ENCODE measurements at regions not wholly inside any gene's neighbourhood (a gene's known extent, or its start where the extent isn't known, plus 50 kb on each side); places are given as distances from the start of the nearest gene placed in this dataset.

- ATAC-seq (replicated peaks in 1 of 4) (no peak), DNase-seq (no peak)
- Histone ChIP-seq H3K9me3 (no peaks in the 10 kb centered on the region), H3K4me3 (ENCODE audit: control insufficient read depth in 1 of 2, extremely low read depth in 1 of 2, low read length in 1 of 2) (no peak overlapping the region), H3K36me3 (ENCODE audit: control insufficient read depth in 2 of 2, extremely low read depth in 1 of 2, insufficient read depth in 1 of 2, low read length in 1 of 2) (peaks cover 6 to 18% of the 10 kb centered on the region in 2 donors), H3K27me3 (replicated peaks in 1 of 2; ENCODE audit: control insufficient read depth in 2 of 2, extremely low read depth in 1 of 2, insufficient read depth in 2 of 2, low read length in 1 of 2) (peaks cover 0 to 3% of the 10 kb centered on the region in 2 experiments), H3K27ac (ENCODE audit: low read length) (no peak overlapping the region), H3K4me1 (ENCODE audit: control insufficient read depth in 1 of 2, extremely low read depth in 1 of 2, insufficient read depth in 2 of 2, low read length in 2 of 2) (no peaks in the 10 kb centered on the region)
- WGBS (ENCODE audit: insufficient coverage) = 65% methylated on average over 4 of the region's 6 CpGs
- H3K4me3 Mint-ChIP-seq = no peak overlapping the region
- CTCF ChIA-PET = no interaction called here
- no peak overlapping the region for H3K27ac Mint-ChIP-seq
- H3K4me1 Mint-ChIP-seq = peaks cover 0 to 3% (median 0%) of the 10 kb centered on the region in 3 donors
- POLR2A ChIA-PET = no interaction called here
- no peaks in the 10 kb centered on the region for H3K9me3 Mint-ChIP-seq
- H3K36me3 Mint-ChIP-seq = no peaks in the 10 kb centered on the region
- H3K27me3 Mint-ChIP-seq = no peaks in the 10 kb centered on the region
These were observed 233.6 kb downstream of the BRD1 start for GRCh38 chr22:49594078-49594477.

- no peaks in the 10 kb centered on the region for H3K4me1 ChIP-seq (ENCODE audit: control insufficient read depth in 1 of 2, extremely low read depth in 1 of 2, insufficient read depth in 2 of 2, low read length in 2 of 2)
- DNase-seq (no peak), ATAC-seq (replicated peaks in 1 of 4) (no peak)
- H3K27ac Mint-ChIP-seq = no peak overlapping the region
- H3K4me1 Mint-ChIP-seq = peaks cover 0 to 3% (median 0%) of the 10 kb centered on the region in 3 donors
- 94% methylated on average over 7 of the region's 7 CpGs for WGBS (ENCODE audit: insufficient coverage)
- CTCF ChIA-PET = no interaction called here
- POLR2A ChIA-PET = no interaction called here
- no peak overlapping the region for H3K4me3 ChIP-seq (ENCODE audit: control insufficient read depth in 1 of 2, extremely low read depth in 1 of 2, low read length in 1 of 2)
- peaks cover 0 to 3% of the 10 kb centered on the region in 2 experiments for H3K27me3 ChIP-seq (replicated peaks in 1 of 2; ENCODE audit: control insufficient read depth in 2 of 2, extremely low read depth in 1 of 2, insufficient read depth in 2 of 2, low read length in 1 of 2)
- no peaks in the 10 kb centered on the region for H3K36me3 Mint-ChIP-seq
- no peak overlapping the region for H3K27ac ChIP-seq (ENCODE audit: low read length)
- peaks cover 6 to 18% of the 10 kb centered on the region in 2 donors for H3K36me3 ChIP-seq (ENCODE audit: control insufficient read depth in 2 of 2, extremely low read depth in 1 of 2, insufficient read depth in 1 of 2, low read length in 1 of 2)
- no peaks in the 10 kb centered on the region for H3K27me3 Mint-ChIP-seq
- H3K4me3 Mint-ChIP-seq = no peak overlapping the region
- no peaks in the 10 kb centered on the region for H3K9me3 Mint-ChIP-seq
- H3K9me3 ChIP-seq = no peaks in the 10 kb centered on the region
These were observed 234.2 kb downstream of the BRD1 start for GRCh38 chr22:49593509-49593908.

- Mint-ChIP-seq H3K27me3 (no peaks in the 10 kb centered on the region), H3K4me1 (peaks cover 0 to 3% (median 0%) of the 10 kb centered on the region in 3 donors), H3K27ac (no peak overlapping the region), H3K9me3 (no peaks in the 10 kb centered on the region), H3K36me3 (no peaks in the 10 kb centered on the region), H3K4me3 (no peak overlapping the region)
- ChIA-PET CTCF (no interaction called here), POLR2A (no interaction called here)
- no peak overlapping the region for H3K4me3 ChIP-seq (ENCODE audit: control insufficient read depth in 1 of 2, extremely low read depth in 1 of 2, low read length in 1 of 2)
- H3K36me3 ChIP-seq (ENCODE audit: control insufficient read depth in 2 of 2, extremely low read depth in 1 of 2, insufficient read depth in 1 of 2, low read length in 1 of 2) = peaks cover 6 to 18% of the 10 kb centered on the region in 2 donors
- no peaks in the 10 kb centered on the region for H3K4me1 ChIP-seq (ENCODE audit: control insufficient read depth in 1 of 2, extremely low read depth in 1 of 2, insufficient read depth in 2 of 2, low read length in 2 of 2)
- H3K27me3 ChIP-seq (replicated peaks in 1 of 2; ENCODE audit: control insufficient read depth in 2 of 2, extremely low read depth in 1 of 2, insufficient read depth in 2 of 2, low read length in 1 of 2) = peaks cover 0 to 3% of the 10 kb centered on the region in 2 experiments
- DNase-seq = no peak
- WGBS (ENCODE audit: insufficient coverage) = 80% methylated on average over 9 of the region's 12 CpGs
- no peaks in the 10 kb centered on the region for H3K9me3 ChIP-seq
- no peak overlapping the region for H3K27ac ChIP-seq (ENCODE audit: low read length)
- ATAC-seq (replicated peaks in 1 of 4) = no peak
These were observed 234.7 kb downstream of the BRD1 start for GRCh38 chr22:49592780-49593501.

- no peaks in the 10 kb centered on the region for H3K9me3 Mint-ChIP-seq
- WGBS (ENCODE audit: insufficient coverage) = 82% methylated on average over 10 of the region's 17 CpGs
- no peak overlapping the region for H3K27ac Mint-ChIP-seq
- peaks cover 6% of the 10 kb centered on the region for H3K36me3 Mint-ChIP-seq
- CTCF ChIA-PET = no interaction called here
- Histone ChIP-seq H3K36me3 (ENCODE audit: control insufficient read depth in 2 of 2, extremely low read depth in 1 of 2, insufficient read depth in 1 of 2, low read length in 1 of 2) (peaks cover 6 to 14% of the 10 kb centered on the region in 2 donors), H3K27me3 (replicated peaks in 1 of 2; ENCODE audit: control insufficient read depth in 2 of 2, extremely low read depth in 1 of 2, insufficient read depth in 2 of 2, low read length in 1 of 2) (peaks cover 0 to 3% of the 10 kb centered on the region in 2 experiments), H3K27ac (ENCODE audit: low read length) (no peak overlapping the region), H3K9me3 (no peaks in the 10 kb centered on the region), H3K4me1 (ENCODE audit: control insufficient read depth in 1 of 2, extremely low read depth in 1 of 2, insufficient read depth in 2 of 2, low read length in 2 of 2) (no peaks in the 10 kb centered on the region), H3K4me3 (ENCODE audit: control insufficient read depth in 1 of 2, extremely low read depth in 1 of 2, low read length in 1 of 2) (no peak overlapping the region)
- POLR2A ChIA-PET = no interaction called here
- no peaks in the 10 kb centered on the region for H3K27me3 Mint-ChIP-seq
- H3K4me3 Mint-ChIP-seq = no peak overlapping the region
- H3K4me1 Mint-ChIP-seq = peaks cover 0 to 6% (median 4%) of the 10 kb centered on the region in 3 donors
- DNase-seq (no peak), ATAC-seq (replicated peaks in 1 of 4) (no peak)
These were observed 236.7 kb downstream of the BRD1 start for GRCh38 chr22:49590851-49591445.

- peaks cover 0 to 6% (median 4%) of the 10 kb centered on the region in 3 donors for H3K4me1 Mint-ChIP-seq
- H3K9me3 Mint-ChIP-seq = no peaks in the 10 kb centered on the region
- H3K4me3 Mint-ChIP-seq = no peak overlapping the region
- Histone ChIP-seq H3K9me3 (no peaks in the 10 kb centered on the region), H3K27ac (ENCODE audit: low read length) (no peak overlapping the region), H3K4me1 (ENCODE audit: control insufficient read depth in 1 of 2, extremely low read depth in 1 of 2, insufficient read depth in 2 of 2, low read length in 2 of 2) (no peaks in the 10 kb centered on the region), H3K4me3 (ENCODE audit: control insufficient read depth in 1 of 2, extremely low read depth in 1 of 2, low read length in 1 of 2) (no peak overlapping the region), H3K36me3 (ENCODE audit: control insufficient read depth in 2 of 2, extremely low read depth in 1 of 2, insufficient read depth in 1 of 2, low read length in 1 of 2) (peaks cover 6 to 9% of the 10 kb centered on the region in 2 donors), H3K27me3 (replicated peaks in 1 of 2; ENCODE audit: control insufficient read depth in 2 of 2, extremely low read depth in 1 of 2, insufficient read depth in 2 of 2, low read length in 1 of 2) (peaks cover 0 to 3% of the 10 kb centered on the region in 2 experiments)
- peaks cover 6% of the 10 kb centered on the region for H3K36me3 Mint-ChIP-seq
- ATAC-seq (replicated peaks in 1 of 4) (no peak), DNase-seq (no peak)
- no peak overlapping the region for H3K27ac Mint-ChIP-seq
- ChIA-PET CTCF (no interaction called here), POLR2A (no interaction called here)
- WGBS (ENCODE audit: insufficient coverage) = 89% methylated on average over 14 of the region's 17 CpGs
- H3K27me3 Mint-ChIP-seq = no peaks in the 10 kb centered on the region
These were observed 237.3 kb downstream of the BRD1 start for GRCh38 chr22:49590381-49590780.

GRCh38 chr22:49589811-49590210, 237.9 kb downstream of the BRD1 start:
- no peak overlapping the region for H3K4me3 Mint-ChIP-seq
- 91% methylated on average over 16 of the region's 18 CpGs for WGBS (ENCODE audit: insufficient coverage)
- peaks cover 6% of the 10 kb centered on the region for H3K36me3 Mint-ChIP-seq
- H3K27ac Mint-ChIP-seq = no peak overlapping the region
- H3K27ac ChIP-seq (ENCODE audit: low read length) = no peak overlapping the region
- no peaks in the 10 kb centered on the region for H3K27me3 Mint-ChIP-seq
- H3K36me3 ChIP-seq (ENCODE audit: control insufficient read depth in 2 of 2, extremely low read depth in 1 of 2, insufficient read depth in 1 of 2, low read length in 1 of 2) = peaks cover 6% of the 10 kb centered on the region in 2 donors
- H3K4me3 ChIP-seq (ENCODE audit: control insufficient read depth in 1 of 2, extremely low read depth in 1 of 2, low read length in 1 of 2) = no peak overlapping the region
- H3K9me3 Mint-ChIP-seq = no peaks in the 10 kb centered on the region
- CTCF ChIA-PET = no interaction called here
- H3K27me3 ChIP-seq (replicated peaks in 1 of 2; ENCODE audit: control insufficient read depth in 2 of 2, extremely low read depth in 1 of 2, insufficient read depth in 2 of 2, low read length in 1 of 2) = peaks cover 0 to 3% of the 10 kb centered on the region in 2 experiments
- H3K4me1 Mint-ChIP-seq = peaks cover 0 to 6% (median 4%) of the 10 kb centered on the region in 3 donors
- no peaks in the 10 kb centered on the region for H3K9me3 ChIP-seq
- POLR2A ChIA-PET = no interaction called here
- no peaks in the 10 kb centered on the region for H3K4me1 ChIP-seq (ENCODE audit: control insufficient read depth in 1 of 2, extremely low read depth in 1 of 2, insufficient read depth in 2 of 2, low read length in 2 of 2)
- no peak for ATAC-seq (replicated peaks in 1 of 4)
- no peak for DNase-seq

Data from T-cell (primary cell).